A549 (cell line): ENCODE measurements at regions not wholly inside any gene's neighbourhood (a gene's known extent, or its start where the extent isn't known, plus 50 kb on each side); places are given as distances from the start of the nearest gene placed in this dataset.

ENCODE experiments used
- ATAC-seq, 2 experiments: fragments of 200-7000 bp in 1 of 2; fragments of >200 bp in 1 of 2; cut with Nextera tagmentation in 1 of 2; cut with Tn5 transposase in 1 of 2; 3 replicates each; pipeline versions ENCODE4 v1.8.0 to v1.9.1; 2018 to 2020; ENCODE audit warnings: mild to moderate bottlenecking in 1 of 2, moderate library complexity in 1 of 2
- CTCF ChIA-PET: fragments of 300-600 bp; sonication (Branson Sonifier 250); formaldehyde crosslinking; extraction: SDS; loops from one replicate; lab custom pipeline; 2021; ENCODE audit warnings: antibody characterized with exemption, inconsistent platforms; lab: Yijun Ruan, JAX
- POLR2A ChIA-PET: fragments of 350-600 bp; formaldehyde crosslinking; extraction: SDS; loops from one replicate; lab custom pipeline; 2021; ENCODE audit warnings: antibody characterized with exemption, inconsistent platforms; lab: Yijun Ruan, JAX
- DNase-seq, 2 experiments: peaks; one replicate each; pipeline versions ENCODE4 v3.0.0 to v3.0.0-alpha.2; 2011 to 2016; ENCODE audit warnings: low read depth in 1 of 2, low spot score in 1 of 2
- FAIRE-seq: peaks from 2 replicates; lab custom pipeline; 2011; peaks lifted over from hg19 to GRCh38; lab: Jason Lieb, UNC
- H3K27ac ChIP-seq, 2 experiments: fragments of >200 bp; sonication (Bioruptor Twin); formaldehyde crosslinking; 3 replicates each; pipeline ENCODE4 v1.5.1; 2016 to 2017
- H3K4me1 ChIP-seq: fragments of >200 bp; sonication (Bioruptor Twin); formaldehyde crosslinking; 3 replicates; pipeline ENCODE4 v1.6.1; 2016
- H3K4me2 ChIP-seq: fragments of >200 bp; sonication (Bioruptor Twin); formaldehyde crosslinking; 3 replicates; pipeline ENCODE4 v1.6.1; 2016
- H3K4me3 ChIP-seq: fragments of >200 bp; sonication (Bioruptor Twin); formaldehyde crosslinking; 3 replicates; pipeline ENCODE4 v1.5.1; 2016
- H3K9me3 ChIP-seq: fragments of >200 bp; sonication (Bioruptor Twin); formaldehyde crosslinking; 3 replicates; pipeline ENCODE4 v1.6.1; 2016
- CHD4 ChIP-seq: fragments of 200-600 bp; sonication (generic); IDR thresholded peaks from 2 replicates; pipeline ENCODE4 v1.6.1; 2016; ENCODE audit warnings: antibody characterized with exemption, mild to moderate bottlenecking, borderline replicate concordance
- EHF ChIP-seq: fragments of 250-450 bp; sonication (Bioruptor Pico); IDR thresholded peaks from 2 replicates; pipeline ENCODE4 v1.5.0; 2020; ENCODE audit warnings: mild to moderate bottlenecking
- EP300 ChIP-seq, 2 experiments: fragments of >200 bp; sonication (Bioruptor Twin); formaldehyde crosslinking; IDR thresholded peaks; 2 replicates in 1 of 2; 3 replicates in 1 of 2; pipeline ENCODE4 v1.6.1; 2016 to 2017
- ESRRA ChIP-seq: fragments of 150-350 bp; IDR thresholded peaks from 2 replicates; pipeline ENCODE4 v1.6.1; 2014; ENCODE audit warnings: mild to moderate bottlenecking, low read length, borderline replicate concordance
- HOXB13 ChIP-seq: fragments of 250-450 bp; sonication (Bioruptor Pico); IDR thresholded peaks from 2 replicates; pipeline ENCODE4 v1.5.0; 2020; ENCODE audit warnings: low read depth, mild to moderate bottlenecking, moderate library complexity
- HOXB5 ChIP-seq: fragments of 250-450 bp; sonication (Bioruptor Pico); IDR thresholded peaks from 2 replicates; pipeline ENCODE4 v1.5.0; 2020; ENCODE audit warnings: mild to moderate bottlenecking, moderate library complexity
- KDM5A ChIP-seq: fragments of 200-600 bp; sonication (generic); IDR thresholded peaks from 2 replicates; pipeline ENCODE4 v1.6.1; 2016; ENCODE audit warnings: antibody characterized with exemption, mild to moderate bottlenecking
- NPAS2 ChIP-seq: fragments of 250-450 bp; sonication (Bioruptor Pico); IDR thresholded peaks from 2 replicates; pipeline ENCODE4 v1.8.0; 2022; ENCODE audit warnings: mild to moderate bottlenecking, moderate library complexity, borderline replicate concordance
- NR3C1 ChIP-seq: fragments of >200 bp; sonication (Bioruptor Twin); formaldehyde crosslinking; IDR thresholded peaks from 3 replicates; pipeline ENCODE4 v1.6.1; 2017
- POLR2AphosphoS2 ChIP-seq: conservative IDR thresholded peaks from 2 replicates; pipeline ENCODE4 v1.6.1; 2012; ENCODE audit warnings: low read length, improper control_type of control experiment, inconsistent platforms
- RAD21 ChIP-seq, 2 experiments: fragments of >200 bp in 1 of 2; sonication (Bioruptor Twin) in 1 of 2; formaldehyde crosslinking in 1 of 2; IDR thresholded peaks in 1 of 2; conservative IDR thresholded peaks in 1 of 2; 2 replicates in 1 of 2; 3 replicates in 1 of 2; pipeline ENCODE4 v1.6.1; 2012 to 2018; ENCODE audit warnings: inconsistent platforms in 1 of 2
- SREBF2 ChIP-seq: fragments of 450-650 bp; IDR thresholded peaks from 2 replicates; pipeline ENCODE4 v1.6.1; 2014; ENCODE audit warnings: mild to moderate bottlenecking, moderate library complexity
- ZC3H11A ChIP-seq: fragments of 450-650 bp; IDR thresholded peaks from 2 replicates; pipeline ENCODE4 v1.6.1; 2014; ENCODE audit warnings: antibody characterized with exemption, mild to moderate bottlenecking
- WGBS: methylation state at CpG from one replicate; pipeline ENCODE4 v1.1.6; 2017; ENCODE audit errors: missing lambda C conversion rate; 5-methylcytosine and 5-hydroxymethylcytosine counted together
- TF ChIP-seq, protein P1 (sequence below): fragments of 150-350 bp; IDR thresholded peaks from 2 replicates; pipeline ENCODE4 v1.6.1; 2014; ENCODE audit warnings: low read depth, mild to moderate bottlenecking, low read length
- TF ChIP-seq, protein P2 (sequence below): fragments of >200 bp; sonication (Bioruptor Twin); formaldehyde crosslinking; IDR thresholded peaks from 3 replicates; pipeline ENCODE4 v1.6.1; 2016

DNA sequence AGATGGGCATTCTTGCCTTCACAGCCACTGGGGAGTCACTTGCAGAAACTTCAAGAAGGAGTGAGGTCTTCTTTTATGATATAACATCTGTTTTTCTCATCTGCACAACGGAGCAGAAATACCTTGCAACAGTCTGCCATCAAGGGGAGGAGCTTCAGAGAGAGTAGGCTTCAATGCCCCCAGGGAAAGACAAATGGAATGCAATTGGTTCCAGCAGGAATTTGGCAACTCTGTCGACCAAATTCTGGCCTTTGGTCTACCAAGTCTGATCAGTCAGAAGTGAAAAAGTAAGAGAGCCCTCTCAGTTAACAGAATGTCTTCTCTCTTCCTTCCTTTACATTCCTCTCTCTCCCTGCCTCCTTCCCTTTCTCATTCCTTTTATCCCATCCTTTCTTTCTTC, 229.3 kb downstream of the IDS start (continued):
- TF ChIP-seq, protein P1, sequence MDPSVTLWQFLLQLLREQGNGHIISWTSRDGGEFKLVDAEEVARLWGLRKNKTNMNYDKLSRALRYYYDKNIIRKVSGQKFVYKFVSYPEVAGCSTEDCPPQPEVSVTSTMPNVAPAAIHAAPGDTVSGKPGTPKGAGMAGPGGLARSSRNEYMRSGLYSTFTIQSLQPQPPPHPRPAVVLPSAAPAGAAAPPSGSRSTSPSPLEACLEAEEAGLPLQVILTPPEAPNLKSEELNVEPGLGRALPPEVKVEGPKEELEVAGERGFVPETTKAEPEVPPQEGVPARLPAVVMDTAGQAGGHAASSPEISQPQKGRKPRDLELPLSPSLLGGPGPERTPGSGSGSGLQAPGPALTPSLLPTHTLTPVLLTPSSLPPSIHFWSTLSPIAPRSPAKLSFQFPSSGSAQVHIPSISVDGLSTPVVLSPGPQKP = no peak
- TF ChIP-seq NR3C1 (no peak), SREBF2 (no peak), CHD4 (no peak), POLR2AphosphoS2 (no peak)
- TF ChIP-seq, protein P2, sequence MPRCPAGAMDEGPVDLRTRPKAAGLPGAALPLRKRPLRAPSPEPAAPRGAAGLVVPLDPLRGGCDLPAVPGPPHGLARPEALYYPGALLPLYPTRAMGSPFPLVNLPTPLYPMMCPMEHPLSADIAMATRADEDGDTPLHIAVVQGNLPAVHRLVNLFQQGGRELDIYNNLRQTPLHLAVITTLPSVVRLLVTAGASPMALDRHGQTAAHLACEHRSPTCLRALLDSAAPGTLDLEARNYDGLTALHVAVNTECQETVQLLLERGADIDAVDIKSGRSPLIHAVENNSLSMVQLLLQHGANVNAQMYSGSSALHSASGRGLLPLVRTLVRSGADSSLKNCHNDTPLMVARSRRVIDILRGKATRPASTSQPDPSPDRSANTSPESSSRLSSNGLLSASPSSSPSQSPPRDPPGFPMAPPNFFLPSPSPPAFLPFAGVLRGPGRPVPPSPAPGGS = no peak
- TF ChIP-seq, all 56 proteins: peak for 0

DNA sequence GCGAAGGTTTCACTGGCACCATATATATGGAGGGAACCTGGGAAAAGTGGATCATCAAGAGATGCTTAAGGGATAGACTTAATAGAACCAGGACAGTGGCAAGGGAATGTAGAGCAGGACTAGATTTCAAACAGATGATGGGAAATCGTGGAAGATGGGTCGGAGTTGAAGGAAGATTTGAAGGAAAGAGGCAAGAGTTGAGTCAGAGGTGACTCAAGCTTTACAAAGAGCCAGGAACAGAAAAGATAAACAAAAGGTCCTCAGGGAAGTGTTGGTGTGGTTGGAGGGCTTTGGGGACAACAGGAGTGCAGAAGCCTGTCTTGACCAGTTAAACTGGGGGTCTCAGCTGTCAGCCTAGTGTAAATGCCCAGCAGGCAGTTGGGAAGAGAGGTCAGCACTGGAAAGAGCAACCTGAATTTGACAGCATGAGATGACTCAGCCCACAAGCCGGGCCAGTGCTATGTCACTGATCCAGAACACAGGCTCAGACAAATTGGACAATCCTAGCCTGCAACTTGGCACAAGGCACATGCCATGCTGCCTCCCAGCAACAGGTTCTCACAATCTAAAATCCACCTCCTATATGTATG, 230.5 kb downstream of the IDS start:
- DNase-seq = no peak
- CTCF ChIA-PET = interaction anchor here (0.9 kb wide), 1 partner anchor 12 kb away, joined by 3 read pairs; no protein-coding TSS in a partner anchor

DNA sequence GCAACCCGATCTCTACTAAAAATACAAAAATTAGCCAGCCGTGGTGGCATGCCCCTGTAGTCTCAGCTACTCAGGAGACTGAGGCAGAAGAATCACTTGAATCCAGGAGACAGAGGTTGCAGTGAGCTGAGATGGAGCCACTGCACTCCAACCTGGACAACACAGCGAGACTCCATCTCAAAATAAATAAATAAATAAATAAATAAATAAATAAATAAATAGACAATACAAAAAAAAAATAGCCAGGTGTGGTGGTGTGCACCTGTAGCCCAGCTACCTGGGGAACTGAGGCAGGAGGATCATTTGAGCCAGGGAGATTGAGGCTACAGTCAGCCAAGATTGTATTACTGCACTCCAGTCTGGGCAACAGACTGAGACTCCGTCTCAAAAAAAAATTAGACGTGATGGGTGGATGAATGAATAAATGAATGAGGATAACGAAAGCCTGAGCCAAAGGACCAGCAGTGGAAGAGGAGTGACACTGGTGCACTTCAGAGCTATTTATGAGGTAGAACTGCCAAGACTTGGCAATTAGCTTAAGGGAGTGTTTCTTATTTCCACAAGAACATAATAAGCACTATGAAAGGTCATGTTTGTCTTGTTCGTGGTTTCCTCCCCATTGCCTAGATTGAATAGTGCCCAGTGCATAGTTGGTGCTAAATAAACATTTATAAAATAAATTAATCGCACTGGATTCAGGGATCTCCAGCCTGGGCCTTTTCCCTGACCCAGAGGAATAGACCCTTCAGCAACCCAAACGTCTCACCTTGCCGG, 232.2 kb downstream of the IDS start:
- CTCF ChIA-PET = no interaction called here
- H3K27ac ChIP-seq = no peak overlapping the region
- ATAC-seq (no peak), DNase-seq (no peak), FAIRE-seq (no peak)
- POLR2A ChIA-PET = no interaction called here
- 43% methylated on average over 10 of the region's 10 CpGs for WGBS
- no peak overlapping the region for H3K4me2 ChIP-seq
- no peaks in the 10 kb centered on the region for H3K9me3 ChIP-seq
- H3K4me1 ChIP-seq = no peaks in the 10 kb centered on the region
- TF ChIP-seq HOXB5 (no peak), ZC3H11A (peak; percentile 39)
- H3K4me3 ChIP-seq = no peak overlapping the region

More for the DNA sequence above, 230.5 kb downstream of the IDS start:
- H3K27ac ChIP-seq = no peak overlapping the region
- H3K4me3 ChIP-seq = no peak overlapping the region
- ATAC-seq (no peak; a peak in 1 of 6 replicates), FAIRE-seq (no peak)
- H3K9me3 ChIP-seq = no peaks in the 10 kb centered on the region
- WGBS = 19% methylated on average over 4 of the region's 4 CpGs
- no peak overlapping the region for H3K4me2 ChIP-seq
- no peaks in the 10 kb centered on the region for H3K4me1 ChIP-seq
- POLR2A ChIA-PET = no interaction called here
- TF ChIP-seq, protein P2 = no peak
- TF ChIP-seq KDM5A (no peak), ESRRA (no peak), EP300 (IDR thresholded peaks at IDR 0.05) (no peak), EHF (CRISPR knock-in tag) (no peak), HOXB13 (CRISPR knock-in tag) (no peak), POLR2AphosphoS2 (no peak), RAD21 (conservative IDR thresholded peaks at IDR 0.05 in 1 of 2, IDR thresholded peaks at IDR 0.05 in 1 of 2) (no peak), NPAS2 (CRISPR knock-in tag) (no peak)
- TF ChIP-seq, all 56 proteins: peak for 0
